NCI-H2107 treated with DMSO at 0.1 percent for 48 hours (cell line): ENCODE measurements at regions not wholly inside any gene's neighbourhood (a gene's known extent, or its start where the extent isn't known, plus 50 kb on each side); places are given as distances from the start of the nearest gene placed in this dataset.

Source experiments
- DNase-seq: peaks from one replicate; lab custom pipeline; 2025; ENCODE audit not compliant: unreplicated experiment; lab: John Stamatoyannopoulos, UW

- no peak for DNase-seq
Observed at GRCh38 chr13:47523771-47524170, 477.3 kb downstream of the SUCLA2 start.

GRCh38 chr13:47521890-47522487, 479.1 kb downstream of the SUCLA2 start:
- no peak for DNase-seq

- no peak for DNase-seq
Observed at GRCh38 chr13:47519626-47520025, 481.4 kb downstream of the SUCLA2 start.

- no peak for DNase-seq
Observed at GRCh38 chr13:47518530-47518929, 482.5 kb downstream of the SUCLA2 start.

- no peak for DNase-seq
Observed at GRCh38 chr13:47511647-47512046, 489.4 kb downstream of the SUCLA2 start.

- DNase-seq: no peak
Observed at GRCh38 chr13:47508527-47509228, 492.4 kb downstream of the SUCLA2 start.

- no peak for DNase-seq
Observed at GRCh38 chr13:47503475-47503874, 497.6 kb downstream of the SUCLA2 start.

GRCh38 chr13:47502166-47502565, 498.9 kb downstream of the SUCLA2 start:
- DNase-seq: no peak

GRCh38 chr13:47499358-47500150, 501.5 kb downstream of the SUCLA2 start:
- DNase-seq: no peak

GRCh38 chr13:47484548-47484947, 516.5 kb downstream of the SUCLA2 start:
- no peak for DNase-seq

- DNase-seq: no peak
Observed at GRCh38 chr13:47481536-47481935, 519.5 kb downstream of the SUCLA2 start.

- DNase-seq: no peak
Observed at GRCh38 chr13:47480951-47481350, 520.1 kb downstream of the SUCLA2 start.

GRCh38 chr13:47480121-47480520, 521.0 kb downstream of the SUCLA2 start:
- DNase-seq: no peak

- no peak for DNase-seq
Observed at GRCh38 chr13:47478985-47479384, 522.1 kb downstream of the SUCLA2 start.

- DNase-seq: no peak
Observed at GRCh38 chr13:47475441-47475948, 525.6 kb downstream of the SUCLA2 start.

GRCh38 chr13:47474839-47475238, 526.2 kb downstream of the SUCLA2 start:
- DNase-seq: no peak

GRCh38 chr13:47474326-47474725, 526.7 kb downstream of the SUCLA2 start:
- DNase-seq: no peak

GRCh38 chr13:47472516-47472915, 528.6 kb downstream of the SUCLA2 start:
- DNase-seq: no peak

- DNase-seq: no peak
Observed at GRCh38 chr13:47463726-47464125, 537.3 kb downstream of the SUCLA2 start.

- DNase-seq: no peak
Observed at GRCh38 chr13:47463002-47463401, 538.1 kb downstream of the SUCLA2 start.

- DNase-seq: no peak
Observed at GRCh38 chr13:47461816-47462215, 539.3 kb downstream of the SUCLA2 start.

GRCh38 chr13:47459512-47459911, 541.6 kb downstream of the SUCLA2 start:
- no peak for DNase-seq
